ENCODE measurements at regions not wholly inside any gene's neighbourhood (a gene's known extent, or its start where the extent isn't known, plus 50 kb on each side); places are given as distances from the start of the nearest gene placed in this dataset.

GRCh38 chr9:129422032-129422842 lies 198.7 kb downstream of the C9orf50 start:
- TF ChIP-seq YY1 (IDR thresholded peaks at IDR 0.05; ENCODE audit: low read depth) (no peak), CTCF (IDR thresholded peaks at IDR 0.05) (no peak), GATA2 (CRISPR knock-in tag; IDR thresholded peaks at IDR 0.05) (no peak), EZH2phosphoT487 (IDR thresholded peaks at IDR 0.05; ENCODE audit: borderline replicate concordance, low read depth) (no peak), ZBTB33 (IDR thresholded peaks at IDR 0.05; ENCODE audit: borderline replicate concordance, low read depth) (no peak), EP300 (IDR thresholded peaks at IDR 0.05; ENCODE audit: borderline replicate concordance in 1 of 2, low read depth in 1 of 2, low read length in 1 of 2) (no peak), POLR2AphosphoS5 (IDR thresholded peaks at IDR 0.05; ENCODE audit: low read depth, low read length) (no peak), FOXJ3 (CRISPR knock-in tag; IDR thresholded peaks at IDR 0.05) (no peak), TAF1 (IDR thresholded peaks at IDR 0.05; ENCODE audit: borderline replicate concordance, low read depth, low read length) (no peak), JUND (IDR thresholded peaks at IDR 0.05) (no peak), MXI1 (IDR thresholded peaks at IDR 0.05; ENCODE audit: low read depth, low read length) (no peak)
